ENCODE measurements at regions not wholly inside any gene's neighbourhood (a gene's known extent, or its start where the extent isn't known, plus 50 kb on each side); places are given as distances from the start of the nearest gene placed in this dataset.

DNA sequence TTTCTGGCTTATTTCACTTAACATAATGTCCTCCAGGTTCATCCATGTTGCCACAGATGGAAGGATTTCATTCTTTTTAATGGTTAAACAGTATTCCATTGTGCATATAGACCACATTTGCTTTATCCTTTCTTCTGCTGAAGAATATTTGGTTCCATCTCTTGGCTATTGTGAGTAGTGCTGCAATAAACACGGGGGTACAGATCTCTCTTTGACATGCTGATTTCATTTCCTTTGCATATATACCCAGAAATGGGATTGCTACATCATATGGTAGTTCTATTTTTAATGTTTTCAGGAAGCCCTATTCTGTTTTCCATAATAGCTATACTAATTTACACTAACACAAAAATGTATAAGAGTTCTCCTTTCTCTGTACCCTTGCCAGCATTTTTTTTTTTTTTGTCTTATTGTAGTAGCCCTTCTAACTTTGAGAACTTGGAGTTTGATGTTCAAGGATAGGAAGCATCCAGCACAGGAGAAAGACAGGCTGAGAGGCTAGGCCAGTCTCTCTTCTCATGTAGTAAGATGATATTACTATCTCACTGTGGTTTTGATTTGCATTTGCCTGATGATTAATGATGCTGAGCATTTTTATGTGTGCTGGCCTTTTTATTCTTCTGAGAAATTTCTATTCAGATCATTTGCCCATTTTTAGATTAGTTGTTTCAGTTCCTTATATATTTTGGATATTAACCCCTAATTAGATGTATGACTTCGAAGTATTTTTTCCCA, 592.2 kb upstream of the ZNF608 start:
- no peak for DNase-seq (ENCODE audit: low read depth in 4 of 4, low spot score in 3 of 4)

DNA sequence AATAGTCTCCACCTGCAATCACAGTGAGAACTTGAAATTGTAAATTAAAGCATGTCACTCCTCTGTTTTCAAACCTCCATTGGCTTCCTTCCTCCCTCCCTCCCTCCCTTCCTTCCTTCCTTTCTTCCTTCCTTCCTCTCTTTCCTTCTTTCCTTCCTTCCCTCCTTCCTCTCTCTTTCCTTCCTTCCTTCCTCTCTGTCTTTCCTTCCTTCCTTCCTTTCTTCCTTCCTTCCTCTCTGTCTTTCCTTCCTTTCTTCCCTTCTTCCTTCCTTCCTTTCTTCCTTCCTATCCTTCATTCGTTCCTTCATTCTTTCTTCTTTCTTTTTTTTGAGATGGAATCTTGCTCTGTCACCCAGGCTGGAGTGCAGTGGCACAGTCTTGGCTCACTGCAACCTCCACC, 595.0 kb upstream of the ZNF608 start:
- no peak for DNase-seq (ENCODE audit: low read depth in 4 of 4, low spot score in 3 of 4)

DNA sequence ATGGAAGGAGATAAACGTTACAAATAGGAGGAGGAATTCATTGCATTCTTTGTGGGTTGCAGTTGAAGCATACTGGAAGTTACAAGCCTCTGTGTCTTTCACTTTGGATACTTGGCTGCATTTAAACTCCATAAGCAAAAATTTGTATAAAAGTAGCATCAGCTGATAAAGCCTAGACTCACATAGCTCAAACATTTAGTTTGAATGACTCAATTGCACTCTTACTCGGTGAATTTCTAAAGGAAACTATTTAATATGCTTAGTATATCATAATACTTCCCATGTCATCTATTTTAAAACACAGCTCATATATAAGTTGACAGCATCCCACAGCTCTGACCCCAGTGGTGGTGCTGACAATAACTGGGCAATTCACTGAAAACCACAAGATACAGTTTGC, 596.6 kb upstream of the ZNF608 start:
- DNase-seq (ENCODE audit: low read depth in 4 of 4, low spot score in 3 of 4), result no peak

DNA sequence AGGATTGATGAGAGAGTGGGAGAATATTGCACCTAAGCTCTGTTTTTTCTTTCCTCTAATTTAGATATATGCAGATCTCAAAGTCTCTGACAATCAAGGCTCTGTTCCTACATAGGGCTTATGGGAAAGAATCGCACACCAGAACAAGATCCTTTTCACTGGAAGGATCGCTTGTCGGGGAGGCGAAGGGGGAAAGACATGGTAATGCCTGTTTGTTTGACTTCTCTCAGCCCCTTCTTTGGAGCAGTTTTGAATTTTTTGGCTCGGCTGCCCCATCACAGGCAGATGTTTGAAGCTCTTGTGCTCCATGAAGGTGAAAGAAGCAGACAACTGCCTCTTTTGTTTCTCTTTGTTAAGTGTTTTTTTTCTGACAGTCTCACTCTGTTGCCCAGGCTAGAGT, 599.9 kb upstream of the ZNF608 start:
- no peak for DNase-seq (ENCODE audit: low read depth in 4 of 4, low spot score in 3 of 4)

DNA sequence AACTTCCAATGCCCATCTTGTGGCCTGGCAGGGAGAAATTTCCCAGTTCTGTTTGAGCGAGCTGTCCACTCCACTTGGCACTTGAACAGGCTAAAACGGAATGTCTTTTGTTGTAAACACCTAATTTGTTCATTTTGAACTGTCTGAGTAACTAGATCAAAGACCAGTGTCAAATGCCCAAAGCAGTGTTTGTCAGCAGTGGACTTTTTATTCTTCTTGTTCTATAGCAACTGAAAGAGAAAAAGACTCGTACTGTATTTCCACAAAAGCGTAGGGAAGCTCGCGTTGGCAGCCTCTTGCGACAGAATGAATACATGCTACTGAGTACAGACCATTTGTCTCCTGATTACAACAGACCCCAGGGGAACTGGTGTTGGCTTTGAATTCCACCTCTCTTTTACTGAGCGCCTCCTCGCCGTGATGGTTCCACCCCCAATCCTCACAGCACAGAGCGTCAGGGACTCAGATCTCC, 601.8 kb upstream of the ZNF608 start:
- DNase-seq (ENCODE audit: low read depth in 4 of 4, low spot score in 3 of 4), result no peak

DNA sequence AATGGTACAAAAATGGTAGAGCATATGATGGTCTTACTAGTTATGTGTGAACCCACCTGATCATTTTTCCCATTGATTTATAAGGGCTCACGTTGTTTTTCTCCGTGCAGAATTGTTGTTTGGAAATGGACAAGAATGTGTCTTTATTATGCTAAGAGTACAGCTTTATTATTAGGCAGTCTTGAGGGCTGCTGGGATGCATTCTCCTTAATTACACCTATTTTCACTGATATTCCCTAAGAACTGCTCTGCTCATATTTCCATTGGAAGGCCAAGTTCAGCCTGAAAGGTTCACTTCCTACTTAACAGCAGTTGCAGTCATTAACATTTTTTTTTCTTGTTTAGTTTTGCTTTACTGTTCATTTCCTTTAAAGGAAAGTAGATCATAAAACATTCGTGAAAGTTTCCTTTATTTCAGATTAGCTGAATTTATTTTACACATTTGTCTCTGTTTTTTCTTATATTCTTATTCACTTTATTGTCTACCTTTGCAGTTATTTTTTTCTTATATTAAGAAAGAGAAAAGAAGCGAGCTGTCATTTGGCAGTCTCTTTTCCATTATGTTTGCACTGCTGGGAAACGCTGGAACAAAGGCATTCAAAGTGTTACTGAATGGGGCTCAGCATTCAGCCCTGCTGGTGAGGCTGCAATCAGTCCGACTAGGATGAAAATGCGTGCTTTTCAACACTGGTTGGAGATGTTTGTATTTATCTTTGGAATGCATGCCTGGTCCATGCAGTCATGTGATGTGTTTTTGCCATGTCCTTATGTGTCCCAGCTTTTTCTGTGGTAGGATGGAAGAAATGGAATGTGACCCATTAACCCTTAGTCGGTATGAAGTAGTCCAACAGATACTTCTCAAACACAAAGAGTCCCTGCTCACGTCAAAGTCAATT, 602.7 kb upstream of the ZNF608 start:
- DNase-seq (ENCODE audit: low read depth in 4 of 4, low spot score in 3 of 4), result no peak

DNA sequence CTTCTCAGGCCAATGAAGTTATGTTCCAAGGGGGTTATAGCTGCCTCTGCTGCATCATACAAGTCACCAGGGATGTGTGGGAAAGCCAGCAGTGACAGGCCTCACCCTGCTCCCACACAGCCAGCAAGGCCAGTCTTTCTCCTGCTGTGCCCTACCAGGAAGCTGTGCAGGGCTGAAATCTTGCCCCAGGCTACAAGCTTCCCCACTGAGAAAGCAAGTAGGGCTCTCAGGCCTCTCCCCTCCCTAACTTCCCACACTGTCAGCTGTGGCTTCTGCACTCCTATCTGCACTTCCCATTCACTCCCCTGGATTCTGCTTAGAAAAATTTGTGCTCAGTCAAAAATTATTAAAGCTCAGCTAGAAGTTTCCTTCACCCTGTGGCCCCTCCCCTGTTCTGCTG, 611.2 kb upstream of the ZNF608 start:
- no peak for DNase-seq (ENCODE audit: low read depth in 4 of 4, low spot score in 3 of 4)

DNA sequence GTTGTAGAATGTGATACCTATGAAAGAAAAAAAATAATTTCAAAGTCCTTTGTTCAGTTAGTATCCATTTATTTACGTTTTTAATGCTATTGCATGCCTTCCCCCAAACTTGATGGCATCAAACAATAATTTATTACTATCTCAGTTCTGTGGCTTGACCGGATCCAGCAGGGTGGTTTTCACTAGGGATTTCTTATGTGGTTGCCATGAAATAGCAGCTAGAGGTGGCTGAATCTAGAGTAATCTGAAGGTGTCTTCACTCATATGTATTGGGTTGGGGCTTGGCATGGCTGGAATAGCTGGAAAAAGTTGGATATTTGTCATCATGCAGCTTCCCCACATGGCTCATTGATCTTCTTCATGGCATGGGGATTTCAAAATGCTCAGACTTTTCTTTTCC, 619.3 kb upstream of the ZNF608 start:
- DNase-seq (ENCODE audit: low read depth in 4 of 4, low spot score in 3 of 4), result no peak

DNA sequence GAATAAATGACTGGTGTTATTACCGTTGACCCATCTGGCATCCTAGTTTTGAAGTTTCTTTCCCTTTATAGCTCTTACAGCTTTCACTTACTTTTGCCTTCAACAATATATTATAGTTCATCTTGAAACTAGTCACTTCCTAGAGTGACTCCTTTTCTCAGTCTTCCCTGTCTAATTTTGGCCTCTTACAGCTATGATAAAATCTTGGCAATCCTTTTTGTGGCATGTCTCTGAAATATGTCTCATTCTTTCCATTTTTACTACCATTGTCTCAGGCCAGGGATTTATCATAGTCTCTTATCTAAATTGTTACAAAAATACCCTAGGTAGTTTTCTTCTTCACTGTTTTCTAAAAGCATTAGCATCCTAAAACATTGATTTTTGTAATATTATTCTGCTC, 621.3 kb upstream of the ZNF608 start:
- DNase-seq (ENCODE audit: low read depth in 4 of 4, low spot score in 3 of 4), result no peak

DNA sequence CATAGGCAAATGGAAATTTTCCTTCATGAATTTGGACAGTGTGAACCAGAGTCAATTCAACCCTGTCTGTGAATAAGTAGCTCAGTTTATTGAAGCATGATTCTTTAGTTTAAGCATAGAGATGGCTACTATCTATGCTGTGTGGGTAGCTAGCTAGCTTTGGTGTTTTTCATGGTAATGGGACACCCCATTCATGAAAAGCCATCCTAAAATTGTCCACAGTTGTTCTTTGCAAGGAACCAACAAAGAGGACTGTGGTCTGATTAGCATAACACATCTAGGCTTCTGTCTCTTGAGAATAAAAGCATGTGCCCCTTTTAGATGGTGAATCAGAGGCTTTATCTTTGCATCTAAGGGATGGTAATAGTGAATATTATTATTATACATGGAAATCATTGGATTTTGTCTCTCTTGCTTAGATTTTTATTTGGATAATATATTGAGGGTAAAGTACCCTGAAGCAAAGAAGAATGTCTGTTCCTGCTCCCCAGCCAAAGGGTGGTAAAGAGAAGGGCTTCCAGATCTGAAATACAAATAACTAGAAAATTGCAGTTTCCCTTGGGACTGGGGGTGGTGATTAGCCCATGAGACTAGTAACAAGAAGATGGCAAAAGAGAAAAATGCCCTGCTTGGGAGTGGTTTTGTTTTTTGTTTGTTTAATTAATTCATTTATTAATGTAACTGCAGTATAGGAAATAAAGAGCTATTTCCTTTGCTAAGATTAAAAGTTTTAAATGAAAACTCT, 624.2 kb upstream of the ZNF608 start:
- no peak for DNase-seq (ENCODE audit: low read depth in 4 of 4, low spot score in 3 of 4)

DNA sequence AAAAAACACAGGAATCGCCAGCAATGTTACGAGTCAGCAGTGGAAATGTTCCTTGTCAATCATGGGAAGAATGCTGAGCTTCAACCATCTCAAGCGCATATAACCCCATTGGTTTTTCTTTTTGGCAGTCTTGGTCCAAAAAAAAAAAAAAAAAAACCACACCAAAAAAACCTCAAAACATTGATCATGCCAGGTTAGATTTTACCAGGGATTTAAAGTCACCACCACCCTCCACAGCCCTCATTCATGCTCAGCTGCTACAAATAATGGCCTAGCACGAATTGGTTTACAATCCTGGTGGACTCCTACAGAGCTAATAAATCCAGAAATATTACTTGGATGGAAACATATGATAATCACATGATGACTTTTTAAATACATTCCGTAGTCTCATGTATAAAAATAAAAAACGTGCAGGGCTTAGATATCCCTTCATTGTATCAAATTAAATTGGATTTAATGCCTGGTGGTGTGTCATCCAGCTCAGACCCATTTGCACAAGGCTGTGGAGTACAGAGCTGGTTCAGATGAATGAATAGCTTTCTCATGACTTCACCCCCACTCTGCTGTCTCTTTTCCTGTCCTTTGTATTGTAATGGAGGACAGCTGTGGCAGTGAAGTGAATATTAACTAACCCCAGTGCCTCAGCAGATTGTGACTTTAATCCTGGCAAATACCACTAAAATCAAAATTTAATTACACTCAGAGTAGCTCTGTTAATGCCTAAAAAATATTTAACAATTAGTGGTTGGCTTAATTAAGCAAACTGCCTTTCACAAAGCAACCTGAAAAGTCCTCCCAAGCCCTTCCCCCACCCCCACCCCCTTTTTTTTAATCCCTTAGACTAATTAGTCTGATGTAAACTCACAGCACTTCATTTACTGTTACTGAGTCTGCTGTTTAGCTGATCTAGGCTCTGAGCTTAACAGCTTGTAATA, 626.5 kb upstream of the ZNF608 start:
- no peak for DNase-seq (ENCODE audit: low read depth in 4 of 4, low spot score in 3 of 4)

DNA sequence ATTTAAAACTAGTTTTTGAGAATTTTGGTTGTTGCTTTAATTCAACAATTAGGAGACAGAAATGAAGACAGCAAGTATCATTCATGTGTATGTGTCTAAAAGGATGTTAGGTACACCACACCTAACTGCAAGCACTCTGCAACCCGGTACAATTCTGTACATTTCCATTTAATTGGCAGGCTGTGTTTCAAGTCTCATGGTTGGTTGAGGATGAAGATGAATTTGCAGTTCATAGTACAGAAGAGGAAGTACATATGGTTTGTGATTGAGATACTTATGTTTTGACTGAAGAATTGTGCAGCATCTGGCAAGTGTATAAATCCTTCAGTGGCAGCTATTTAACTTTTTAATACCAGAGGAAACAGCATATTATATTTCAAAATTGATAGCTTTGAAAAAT, 628.7 kb upstream of the ZNF608 start:
- no peak for DNase-seq (ENCODE audit: low read depth in 4 of 4, low spot score in 3 of 4)

DNA sequence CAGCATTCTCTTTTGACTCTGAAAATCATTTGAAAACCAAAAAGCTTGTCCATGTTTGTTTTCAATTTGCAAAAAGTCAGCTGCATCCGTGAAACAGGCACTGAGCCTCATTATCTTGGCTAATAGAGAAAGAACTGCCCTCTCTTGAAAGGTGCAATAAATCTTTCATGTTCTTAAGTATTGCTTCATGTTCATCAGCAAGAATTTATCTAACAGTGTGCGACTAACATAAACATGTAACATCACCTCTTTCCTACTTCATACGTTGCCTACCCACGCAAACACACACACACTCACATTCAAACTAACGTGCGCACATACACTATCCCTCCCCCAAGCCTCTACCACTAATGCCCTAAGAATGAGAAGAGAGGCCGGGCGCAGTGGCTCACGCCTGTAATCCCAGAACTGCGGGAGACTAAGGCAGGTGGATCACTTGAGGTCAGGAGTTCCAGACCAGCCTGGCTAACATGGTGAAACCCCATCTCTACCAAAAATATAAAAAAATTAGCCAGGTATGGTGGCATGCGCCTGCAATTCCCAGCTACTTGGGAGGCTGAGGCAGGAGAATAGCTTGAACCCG, 629.7 kb upstream of the ZNF608 start:
- no peak for DNase-seq (ENCODE audit: low read depth in 4 of 4, low spot score in 3 of 4)

DNA sequence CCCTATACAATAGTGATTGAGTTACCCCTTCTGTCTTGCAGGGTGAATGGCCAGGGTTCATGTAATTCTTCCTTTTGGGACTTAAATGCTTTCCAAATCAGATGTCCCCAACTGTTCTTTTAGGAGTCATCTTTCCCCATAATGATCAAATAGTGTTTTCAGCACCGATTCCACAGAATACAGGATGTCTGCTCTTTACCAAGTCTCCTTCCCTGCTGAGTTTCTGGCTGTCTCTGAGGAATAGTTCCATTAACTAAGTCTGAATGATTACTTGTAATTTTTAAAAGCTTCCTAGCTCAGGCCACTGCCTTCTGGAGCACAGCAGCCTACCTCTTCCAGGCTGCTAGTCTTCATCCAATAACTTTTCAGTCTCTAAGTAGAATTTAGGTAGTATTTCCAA, 630.7 kb upstream of the ZNF608 start:
- no peak for DNase-seq (ENCODE audit: low read depth in 4 of 4, low spot score in 3 of 4)

DNA sequence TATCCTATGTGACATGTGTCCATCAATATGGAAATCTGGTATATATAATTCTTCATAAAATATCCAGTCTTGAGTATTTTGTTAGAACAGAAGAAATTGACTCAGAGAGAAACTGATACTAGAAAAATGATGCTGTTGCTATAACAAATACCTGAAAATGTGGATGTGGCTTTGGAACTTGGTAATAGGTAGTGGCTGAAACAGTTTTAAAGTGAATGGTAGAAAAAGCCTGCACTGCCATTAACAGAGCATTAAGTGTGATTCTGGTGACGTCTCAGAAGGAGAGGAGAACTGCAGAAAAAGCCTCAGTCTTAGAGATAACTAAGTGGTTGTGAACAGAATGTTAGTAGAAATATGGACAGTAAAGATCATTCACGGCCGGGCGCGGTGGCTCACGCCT, 634.9 kb upstream of the ZNF608 start:
- no peak for DNase-seq (ENCODE audit: low read depth in 4 of 4, low spot score in 3 of 4)

DNA sequence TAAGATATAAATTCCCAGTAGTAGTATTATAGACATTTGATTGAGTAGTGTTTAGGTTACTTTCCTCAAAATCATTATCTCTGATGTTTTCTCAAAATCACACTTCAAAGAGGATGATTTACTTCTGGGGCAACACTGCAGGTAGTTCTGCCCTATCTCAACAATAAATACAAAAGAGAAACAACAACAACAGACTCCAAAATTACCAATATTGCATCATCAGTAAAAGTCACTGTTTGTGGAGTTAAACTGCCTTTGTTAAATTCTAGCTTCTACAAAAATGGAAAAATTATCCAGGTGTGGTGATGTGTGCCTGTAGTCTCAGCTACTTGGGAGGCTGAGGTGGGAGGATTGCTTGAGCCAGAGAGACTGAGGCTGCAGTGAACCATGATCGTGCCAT, 637.6 kb upstream of the ZNF608 start:
- DNase-seq (ENCODE audit: low read depth in 4 of 4, low spot score in 3 of 4), result no peak

DNA sequence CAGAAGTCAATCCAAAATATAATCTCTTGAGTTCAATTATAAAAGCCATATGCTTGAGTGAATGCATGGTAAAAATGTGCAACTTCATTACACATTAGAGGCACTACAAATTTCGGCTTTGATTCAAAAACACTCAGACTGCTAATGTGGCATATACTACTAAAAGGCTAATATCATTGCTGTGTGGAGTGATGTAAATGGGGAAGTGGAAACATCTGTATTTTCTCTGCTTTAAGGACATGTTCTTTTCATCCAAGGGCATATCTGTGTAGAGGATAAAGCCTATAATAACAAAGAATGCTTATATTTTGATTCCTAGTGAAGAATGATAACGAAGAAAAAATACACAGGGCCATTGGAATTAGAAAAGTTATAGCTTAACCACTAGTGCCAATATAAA, 643.9 kb upstream of the ZNF608 start:
- DNase-seq (ENCODE audit: low read depth in 4 of 4, low spot score in 3 of 4), result no peak

DNA sequence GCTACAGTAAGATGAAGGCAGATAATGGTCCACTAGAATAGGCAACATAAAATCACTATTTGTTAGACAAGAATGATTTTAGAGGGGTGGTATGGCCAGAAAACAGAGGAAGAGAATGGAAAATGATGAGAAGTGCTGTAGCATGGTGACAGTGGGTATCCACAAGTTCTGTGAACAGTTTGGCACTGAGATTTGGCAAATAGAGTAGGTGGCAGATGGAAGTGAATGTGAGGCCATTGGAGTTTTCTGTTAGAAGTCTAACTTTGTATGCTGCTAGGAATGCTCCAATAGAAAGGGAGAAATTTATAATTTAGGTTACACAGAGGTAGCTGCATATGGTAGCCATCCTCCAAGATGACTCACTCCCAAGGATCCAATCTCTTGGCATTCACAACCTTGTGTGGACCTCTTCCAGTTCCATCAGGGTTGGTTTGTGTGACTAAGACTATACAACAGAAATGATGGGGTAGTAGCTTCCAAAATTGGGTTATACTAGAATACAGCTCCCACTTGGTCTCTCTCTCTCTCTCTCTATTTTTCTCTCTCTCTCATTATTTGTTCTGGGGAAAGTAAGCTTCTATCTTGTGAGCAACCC, 646.9 kb upstream of the ZNF608 start:
- DNase-seq (ENCODE audit: low read depth in 4 of 4, low spot score in 3 of 4), result no peak

DNA sequence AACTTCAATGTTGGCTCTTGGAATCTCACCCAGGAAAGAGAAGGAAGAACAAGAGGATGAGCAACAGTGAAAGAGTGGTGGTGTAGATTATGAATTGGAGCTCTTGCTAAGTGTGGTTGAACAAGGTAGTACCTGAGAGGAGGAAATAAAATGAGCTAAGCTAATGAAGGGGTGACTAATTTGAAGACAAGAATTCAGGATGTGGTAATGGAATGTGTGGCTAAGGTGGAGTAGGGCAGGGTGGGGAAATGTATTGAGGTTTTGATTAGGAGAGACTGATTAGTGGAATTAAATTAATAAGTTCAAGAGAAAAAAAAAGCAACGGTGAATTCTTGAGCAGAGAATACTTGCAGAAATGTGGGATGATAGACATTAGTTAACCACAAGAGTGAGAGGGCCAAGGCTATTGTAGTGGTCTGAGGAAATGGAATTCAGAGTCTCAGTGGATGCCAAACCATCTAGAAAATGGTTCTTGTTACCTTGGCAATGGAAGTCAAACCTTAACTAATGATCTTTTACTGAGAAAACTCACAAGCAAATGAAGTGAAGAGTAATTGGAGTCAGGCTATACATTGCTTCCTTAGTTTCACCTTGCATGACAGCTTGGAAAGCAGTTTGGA, 648.3 kb upstream of the ZNF608 start:
- no peak for DNase-seq (ENCODE audit: low read depth in 4 of 4, low spot score in 3 of 4)
